ENCODE measurements at regions not wholly inside any gene's neighbourhood (a gene's known extent, or its start where the extent isn't known, plus 50 kb on each side); places are given as distances from the start of the nearest gene placed in this dataset.

- no peak overlapping the region for H3K56ac ChIP-seq (ENCODE audit: insufficient read length, low read depth, low read length)
- no peak overlapping the region for H3K9ac ChIP-seq (ENCODE audit: extremely low read depth, insufficient read length, low read length)
- peaks cover 0 to 5% (median 2%) of the 10 kb centered on the region in 3 experiments; a peak in 1 of 7 replicates for H3K36me3 Mint-ChIP-seq (ENCODE audit: insufficient read depth in 1 of 3, low read depth in 3 of 3)
- no peak overlapping the region for H3K23ac ChIP-seq (ENCODE audit: insufficient read length, low read depth, low read length)
- no peak overlapping the region for H3K4me2 ChIP-seq (ENCODE audit: insufficient read depth, insufficient read length, low read length)
- no peaks in the 10 kb centered on the region for H3K27me3 ChIP-seq (ENCODE audit: insufficient read depth, low read length)
- peaks cover 3% of the 10 kb centered on the region for H3K79me1 ChIP-seq (ENCODE audit: insufficient read depth, low read depth, low read length, poor library complexity, severe bottlenecking)
- no peaks in the 10 kb centered on the region for H3K9me3 Mint-ChIP-seq
- no peaks in the 10 kb centered on the region for H3K9me3 ChIP-seq (ENCODE audit: control insufficient read depth, low read depth, low read length)
- H2BK120ac ChIP-seq (ENCODE audit: low read depth, low read length, poor library complexity, severe bottlenecking): no peak overlapping the region
- no peak overlapping the region for H2BK15ac ChIP-seq (ENCODE audit: low read depth, low read length)
- H3T11ph ChIP-seq (ENCODE audit: low read length): no peak overlapping the region
- no CpG with 5 or more reads among the region's 1 CpG for WGBS (ENCODE audit: extremely low coverage, insufficient read length, low lambda C conversion rate)
- H2AFZ ChIP-seq (ENCODE audit: low read length): no peak overlapping the region
- H4K5ac ChIP-seq (ENCODE audit: insufficient read length, low read depth, low read length): no peak overlapping the region
- H3K4me1 Mint-ChIP-seq: peaks cover 25 to 33% of the 10 kb centered on the region in 2 experiments
- no peaks in the 10 kb centered on the region for H3K23me2 ChIP-seq (ENCODE audit: insufficient read length, low read depth, low read length, poor library complexity, severe bottlenecking)
- H3K27me3 Mint-ChIP-seq (ENCODE audit: low read depth): no peaks in the 10 kb centered on the region
- H4K8ac ChIP-seq (replicated peaks; ENCODE audit: insufficient read length, low read depth, low read length): no peak overlapping the region
- H2BK5ac ChIP-seq (ENCODE audit: insufficient read length, low read length): no peak overlapping the region
- no peak overlapping the region for H2BK20ac ChIP-seq (ENCODE audit: low read depth, low read length, poor library complexity, severe bottlenecking)
- no peak overlapping the region for H3K18ac ChIP-seq (ENCODE audit: insufficient read length, low read depth, low read length)
- H3K27ac Mint-ChIP-seq: peak overlapping the region in 2 of 3 experiments; percentile 33 to 69; a peak in 2 of 7 replicates
- no peak overlapping the region for H4K91ac ChIP-seq (ENCODE audit: insufficient read length, low read depth, low read length)
- no peak overlapping the region for H2BK12ac ChIP-seq (ENCODE audit: insufficient read length, low read depth, low read length)
- peaks cover 8% of the 10 kb centered on the region; the same call in 1 of the 2 replicates for H3K4me1 ChIP-seq (ENCODE audit: insufficient read depth, low read length)
- H3K4ac ChIP-seq (ENCODE audit: low read depth, low read length): no peak overlapping the region
- no peak overlapping the region for H3K4me3 Mint-ChIP-seq
- no peak for DNase-seq
- no peak overlapping the region for H3K14ac ChIP-seq (ENCODE audit: insufficient read depth, low read length)
- no peaks in the 10 kb centered on the region for H4K20me1 ChIP-seq (ENCODE audit: control insufficient read depth, insufficient read depth, insufficient read length)
- no peaks in the 10 kb centered on the region; the same call in 1 of the 2 replicates for H3K79me2 ChIP-seq (ENCODE audit: insufficient read depth, low read length)
- no peak overlapping the region for H3K27ac ChIP-seq (ENCODE audit: insufficient read length, low read depth, low read length)
- TF ChIP-seq CTCF (conservative IDR thresholded peaks at IDR 0.05): no peak
- H2AK5ac ChIP-seq (ENCODE audit: insufficient read length, low read length): no peak overlapping the region
These were observed 78.0 kb upstream of the MGAT5 start for GRCh38 chr2:134175834-134176233.
